ENCODE measurements at regions not wholly inside any gene's neighbourhood (a gene's known extent, or its start where the extent isn't known, plus 50 kb on each side); places are given as distances from the start of the nearest gene placed in this dataset.

- no peak overlapping the region for H3K4me2 ChIP-seq (ENCODE audit: insufficient read depth, low read length)
- H3K36me3 ChIP-seq (ENCODE audit: control insufficient read depth in 2 of 2, extremely low read depth in 1 of 2, insufficient read depth in 2 of 2, low read length in 2 of 2), result no peaks in the 10 kb centered on the region
- dilution Hi-C loops (cut with MboI; ENCODE audit: extremely low pct_ligation_motif_present, low sequenced_read_pairs), result no loop called here
- H3K9ac ChIP-seq (replicated peaks; ENCODE audit: extremely low read depth, insufficient read depth, low read length), result no peak overlapping the region
- no peak for FAIRE-seq
- H3K9me3 ChIP-seq (replicated peaks; ENCODE audit: control insufficient read depth, insufficient read depth, low read length), result no peaks in the 10 kb centered on the region
- no TSS peak for BruUV-seq (replicated peaks)
- TF ChIP-seq MYC (IDR thresholded peaks at IDR 0.05; ENCODE audit: low read depth, low read length), result no peak
- TF ChIP-seq POLR2AphosphoS5 (IDR thresholded peaks at IDR 0.05; ENCODE audit: insufficient read depth, low read depth, low read length), result no peak
- no peak for TF ChIP-seq FOS (IDR thresholded peaks at IDR 0.05; ENCODE audit: borderline replicate concordance, insufficient read depth, low read length)
- no peak for TF ChIP-seq JUN (IDR thresholded peaks at IDR 0.05; ENCODE audit: borderline replicate concordance, insufficient read depth, insufficient read length, low read depth)
- no peak for TF ChIP-seq MAX (IDR thresholded peaks at IDR 0.05; ENCODE audit: insufficient read depth, insufficient read length)
- TF ChIP-seq CTCF (IDR thresholded peaks at IDR 0.05; ENCODE audit: extremely low read depth in 1 of 2, insufficient read depth in 1 of 2, low read depth in 1 of 2, low read length in 2 of 2), result no peak
- no peak for TF ChIP-seq GATA2 (IDR thresholded peaks at IDR 0.05; ENCODE audit: insufficient read depth, insufficient read length, low read depth, low read length)
- no peak for TF ChIP-seq POLR2A (IDR thresholded peaks at IDR 0.05; ENCODE audit: low read depth, low read length)
- no peak for TF ChIP-seq EZH2 (IDR thresholded peaks at IDR 0.05; ENCODE audit: borderline replicate concordance, low read depth, low read length, severe bottlenecking)
- no peak overlapping the region for H2AFZ ChIP-seq (ENCODE audit: low read depth, low read length)
- no peaks in the 10 kb centered on the region for H3K9me1 ChIP-seq (replicated peaks; ENCODE audit: control insufficient read depth, extremely low read depth, insufficient read depth, low read length)
- intact Hi-C loops (cut with micrococcal nuclease), result no loop called here
- H3K4me1 ChIP-seq (ENCODE audit: control insufficient read depth, extremely low read depth, insufficient read depth, low read length), result no peaks in the 10 kb centered on the region
- ChIA-PET POLR2A (no interaction called here), CTCF (no interaction called here)
- no peaks in the 10 kb centered on the region for H4K20me1 ChIP-seq (replicated peaks; ENCODE audit: control insufficient read depth, extremely low read depth, insufficient read depth, low read length)
- H3K27ac ChIP-seq (ENCODE audit: insufficient read depth, low read depth, low read length), result no peak overlapping the region
- H3K27me3 ChIP-seq (ENCODE audit: control insufficient read depth in 2 of 2, insufficient read depth in 2 of 2, low read length in 2 of 2), result no peaks in the 10 kb centered on the region
- no peaks in the 10 kb centered on the region for H3K79me2 ChIP-seq (ENCODE audit: control insufficient read depth, insufficient read depth, low read length)
- no peak for DNase-seq (ENCODE audit: low read depth, low spot score)
- H3K4me3 ChIP-seq (replicated peaks in 1 of 3; ENCODE audit: insufficient read depth in 1 of 3, low read depth in 1 of 3, low read length in 3 of 3), result no peak overlapping the region
These were observed 286.9 kb downstream of the MEIS1 start for GRCh38 chr2:66721776-66722175.

All from endothelial cell of umbilical vein (primary cell).